HG02870 (cell line): ENCODE measurements at regions not wholly inside any gene's neighbourhood (a gene's known extent, or its start where the extent isn't known, plus 50 kb on each side); places are given as distances from the start of the nearest gene placed in this dataset.
A peak's percentile ranks its signal among the peaks of the same experiment; 100 is the strongest.
"Not testable (repeated sequence)": the region's sequence is repeated elsewhere in the genome, so short reads cannot be mapped to it uniquely, and the experiment has no call there.

Experiments used
- ATAC-seq: cut with Tn5 transposase; IDR thresholded peaks from one replicate; pipeline ENCODE4 v1.9.1; 2021; ENCODE audit warnings: mild to moderate bottlenecking, moderate library complexity; ENCODE audit not compliant: unreplicated experiment

DNA sequence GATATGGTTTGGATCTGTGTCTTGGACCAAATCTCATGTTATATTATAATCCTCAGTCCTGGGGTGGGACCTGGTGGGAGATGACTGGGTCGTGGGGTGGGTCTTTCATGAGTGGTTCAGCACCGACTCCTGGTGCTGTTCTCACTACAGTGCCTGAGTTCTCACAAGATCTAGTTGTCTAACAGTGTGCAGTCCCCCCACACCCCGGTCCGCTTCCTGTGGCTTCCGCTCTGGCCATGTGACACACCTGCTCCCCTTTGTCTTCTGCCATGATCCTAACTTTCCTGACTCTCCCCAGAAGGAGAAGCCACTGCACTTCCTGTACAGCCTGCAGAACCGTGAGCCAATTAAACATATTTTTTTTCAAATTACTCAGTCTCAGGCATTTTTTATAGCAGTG, 1262.2 kb downstream of the TMEM121 start:
- ATAC-seq, result no peak

DNA sequence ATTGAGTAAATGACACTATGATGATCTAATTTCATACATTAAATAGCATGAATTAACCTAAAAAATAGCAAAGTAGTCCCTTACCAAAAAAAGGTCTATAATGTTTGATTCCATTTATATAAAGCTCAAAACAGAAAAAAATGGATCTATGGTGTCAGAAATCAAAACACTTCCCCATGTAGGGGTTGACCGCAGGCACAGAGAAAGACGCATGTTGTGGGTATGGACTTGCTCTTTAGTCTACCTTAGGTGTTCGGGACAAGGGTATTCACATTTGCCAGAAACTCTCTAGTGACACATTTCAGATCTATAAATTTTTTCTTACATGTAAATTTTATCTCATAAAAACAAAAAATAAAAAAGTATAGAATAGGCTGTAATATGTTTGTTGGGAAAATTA, 1262.9 kb downstream of the TMEM121 start:
- ATAC-seq, result no peak

DNA sequence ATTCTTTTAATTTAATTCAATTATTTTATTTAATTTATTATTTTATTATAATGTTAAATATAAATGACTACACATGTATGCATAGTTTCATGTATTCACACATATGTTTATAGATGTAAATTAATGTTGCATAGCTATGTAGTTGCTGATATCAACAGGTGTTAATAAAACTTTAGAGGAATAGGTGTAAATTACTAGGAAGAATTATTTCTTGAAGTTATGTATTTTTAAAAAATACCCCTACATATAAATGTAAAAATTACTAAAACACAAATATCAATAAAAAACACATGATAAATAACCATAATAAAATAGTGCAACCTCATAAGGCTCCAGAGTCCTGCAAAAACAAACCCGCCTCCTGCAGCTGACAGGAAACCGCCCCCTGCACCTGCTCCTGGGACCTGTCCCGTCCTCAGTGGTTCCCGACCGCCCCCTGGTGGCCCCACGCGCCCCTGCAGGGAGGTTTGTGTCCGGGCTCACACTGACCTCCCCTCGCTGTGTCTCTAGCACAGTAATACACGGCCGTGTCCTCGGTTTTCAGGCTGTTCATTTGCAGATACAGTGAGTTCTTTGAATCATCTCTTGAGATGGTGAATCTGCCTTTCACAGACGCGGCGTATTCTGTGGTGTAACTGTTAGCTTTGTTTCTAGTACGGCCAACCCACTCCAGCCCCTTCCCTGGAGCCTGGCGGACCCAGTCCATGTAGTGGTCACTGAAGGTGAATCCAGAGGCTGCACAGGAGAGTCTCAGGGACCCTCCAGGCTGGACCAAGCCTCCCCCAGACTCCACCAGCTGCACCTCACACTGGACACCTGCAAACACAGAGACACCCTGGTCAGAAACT, 1264.0 kb downstream of the TMEM121 start:
- ATAC-seq, result no peak

GRCh38 chr14:106792543-106792942, 1266.2 kb downstream of the TMEM121 start:
- no peak for ATAC-seq

- not testable (repeated sequence) for ATAC-seq
These were observed 1271.8 kb downstream of the TMEM121 start for GRCh38 chr14:106798166-106798565.

DNA sequence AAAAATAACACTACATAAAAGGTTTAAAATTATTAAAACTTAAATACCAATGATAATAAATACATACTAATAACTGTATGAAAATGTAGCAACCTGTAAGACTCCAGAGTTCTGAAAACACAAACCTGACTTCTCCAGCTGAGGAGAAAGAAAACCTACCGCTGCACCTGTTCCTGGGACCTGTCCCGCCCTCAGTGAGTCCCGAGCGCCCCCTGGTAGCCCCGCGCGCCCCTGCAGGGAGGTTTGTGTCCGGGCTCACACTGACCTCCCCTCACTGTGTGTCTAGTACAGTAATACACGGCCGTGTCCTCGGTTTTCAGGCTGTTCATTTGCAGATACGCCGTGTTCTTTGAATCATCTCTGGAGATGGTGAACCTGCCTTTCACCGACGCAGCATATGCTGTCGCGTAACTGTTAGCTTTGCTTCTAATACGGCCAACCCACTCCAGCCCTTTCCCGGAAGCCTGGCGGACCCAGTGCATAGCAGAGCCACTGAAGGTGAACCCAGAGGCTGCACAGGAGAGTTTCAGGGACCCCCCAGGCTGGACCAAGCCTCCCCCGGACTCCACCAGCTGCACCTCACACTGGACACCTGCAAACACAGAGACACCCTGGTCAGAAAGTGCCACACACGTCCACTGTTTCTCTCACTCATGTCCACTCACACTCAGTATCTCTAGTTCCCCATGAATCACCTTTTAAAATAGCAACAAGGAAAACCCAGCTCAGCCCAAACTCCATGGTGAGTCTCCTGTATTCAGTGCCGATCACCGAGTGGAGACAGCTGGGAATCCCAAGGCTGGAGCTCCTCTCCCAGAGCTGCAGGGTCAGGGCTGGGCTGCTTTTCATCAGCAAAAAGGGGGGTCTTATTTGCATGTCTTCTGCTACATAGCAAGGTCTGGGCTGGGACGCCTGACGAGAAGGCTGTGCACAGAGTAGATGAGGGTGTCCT, 1276.3 kb downstream of the TMEM121 start:
- no peak for ATAC-seq

- no peak for ATAC-seq
These were observed 1277.0 kb downstream of the TMEM121 start for GRCh38 chr14:106803379-106803778.

- ATAC-seq, result no peak
These were observed 1281.1 kb downstream of the TMEM121 start for GRCh38 chr14:106807493-106807892.

DNA sequence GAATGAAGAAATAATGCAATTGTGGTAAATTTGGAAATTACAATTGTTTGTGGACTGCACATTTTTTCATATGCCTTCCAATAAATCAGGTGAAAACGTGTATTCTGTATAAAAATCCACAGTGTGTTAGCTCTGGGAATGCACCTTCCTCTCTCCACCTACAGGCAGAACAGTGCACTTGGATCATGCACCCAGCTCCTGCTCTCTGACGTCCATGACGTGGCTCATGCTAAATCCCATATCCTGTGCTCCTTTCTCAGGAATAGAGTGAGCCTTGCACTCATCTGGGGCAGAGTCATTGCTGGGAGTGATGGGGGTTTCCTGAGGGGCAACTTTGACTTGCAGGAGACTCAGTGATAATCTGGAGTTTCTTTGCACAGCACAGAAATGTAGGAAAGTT, 1282.1 kb downstream of the TMEM121 start:
- ATAC-seq, result no peak

DNA sequence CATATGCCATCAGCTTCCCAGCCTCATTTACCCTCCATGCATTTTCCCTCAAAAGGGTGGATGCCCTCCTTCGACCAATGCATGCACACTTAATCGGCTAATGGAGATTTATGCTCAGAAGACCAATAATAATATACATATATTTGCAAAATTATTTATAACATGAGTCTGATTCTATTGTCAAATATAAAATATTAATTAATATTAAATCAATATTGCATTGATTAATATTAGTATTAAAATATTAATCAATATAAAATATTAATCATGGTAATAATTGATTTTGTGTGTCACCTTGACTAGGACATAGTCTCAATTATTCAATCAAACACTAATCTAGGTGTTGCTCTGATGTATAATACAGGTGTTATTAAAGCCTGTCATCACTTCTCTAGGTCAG, 1282.5 kb downstream of the TMEM121 start:
- ATAC-seq, result no peak

DNA sequence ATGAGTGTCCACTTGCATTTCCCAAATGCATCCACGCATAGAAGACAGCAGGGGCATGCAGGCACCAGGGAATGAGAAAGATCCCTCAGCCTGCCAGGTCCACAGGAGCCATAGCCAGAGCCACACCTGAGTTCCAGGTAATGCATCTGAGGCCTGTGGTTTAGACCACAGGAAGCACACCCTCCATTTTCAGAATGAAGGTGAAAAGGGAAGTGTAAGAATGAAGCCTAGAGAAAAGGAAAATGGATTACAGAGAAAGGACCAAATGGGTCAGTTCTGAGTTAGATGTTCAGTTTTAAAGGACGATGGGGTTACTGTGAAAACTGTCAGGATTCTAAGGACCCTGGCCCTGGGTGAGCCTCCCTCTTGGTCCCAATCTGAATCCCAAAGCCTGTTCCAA, 1283.2 kb downstream of the TMEM121 start:
- ATAC-seq, result no peak

DNA sequence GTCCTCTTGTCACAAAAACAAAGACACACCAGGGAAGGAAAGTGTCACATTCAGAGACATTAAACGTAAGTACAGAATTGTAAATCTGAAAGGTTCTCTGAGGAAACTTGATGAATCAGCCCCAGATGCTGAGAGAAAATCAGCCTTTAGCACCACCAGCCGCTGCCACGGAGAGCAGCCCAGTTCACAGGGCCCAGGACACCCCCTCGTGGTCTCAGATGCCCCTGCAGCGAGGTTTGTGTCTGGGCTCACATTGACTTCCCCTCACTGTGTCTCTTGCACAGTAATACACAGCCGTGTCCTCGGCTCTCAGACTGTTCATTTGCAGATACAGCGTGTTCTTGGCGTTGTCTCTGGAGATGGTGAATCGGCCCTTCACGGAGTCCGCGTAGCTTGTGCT, 1283.8 kb downstream of the TMEM121 start:
- not testable (repeated sequence) for ATAC-seq

- ATAC-seq, result no peak
These were observed 1284.8 kb downstream of the TMEM121 start for GRCh38 chr14:106811162-106811561.

GRCh38 chr14:106812788-106813476, 1286.5 kb downstream of the TMEM121 start:
- no peak for ATAC-seq

DNA sequence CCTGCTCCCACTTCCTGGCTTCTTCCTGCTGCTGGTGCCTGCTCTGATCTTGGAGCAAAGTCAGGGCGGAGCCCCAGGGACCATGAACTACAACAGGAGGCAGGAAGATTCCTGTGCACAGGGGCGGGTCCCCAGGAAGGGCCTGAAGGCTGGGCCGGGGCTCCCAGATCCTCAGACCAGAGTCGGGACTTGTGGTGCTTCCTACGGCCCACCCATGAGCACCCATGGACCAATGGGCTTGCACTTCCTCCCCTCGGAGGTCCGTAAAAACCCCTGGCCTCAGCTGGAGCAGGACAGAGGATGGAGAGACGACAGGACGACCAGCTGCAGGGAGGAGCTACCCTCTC, 1287.1 kb downstream of the TMEM121 start:
- ATAC-seq, result no peak

DNA sequence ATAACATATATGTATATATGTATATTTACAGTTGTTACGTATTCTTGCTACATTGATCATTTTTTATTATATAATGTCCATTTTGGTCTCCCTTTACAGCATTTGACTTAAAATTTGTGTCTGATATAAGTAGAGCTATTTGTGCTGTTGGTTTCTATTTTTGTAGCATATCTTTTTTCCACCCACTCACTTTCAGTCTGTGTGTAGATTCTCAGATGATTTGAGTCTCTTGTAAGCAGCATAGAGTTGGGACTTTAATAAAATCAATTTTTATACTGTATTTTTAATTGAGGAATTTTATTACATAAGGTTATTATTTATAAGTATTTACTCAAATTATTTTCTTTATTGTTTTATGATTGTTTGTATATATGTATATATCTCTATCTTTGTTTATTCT, 1293.7 kb downstream of the TMEM121 start:
- no peak for ATAC-seq

GRCh38 chr14:106821119-106821518, 1294.7 kb downstream of the TMEM121 start:
- no peak for ATAC-seq

GRCh38 chr14:106822905-106823304, 1296.5 kb downstream of the TMEM121 start:
- no peak for ATAC-seq

DNA sequence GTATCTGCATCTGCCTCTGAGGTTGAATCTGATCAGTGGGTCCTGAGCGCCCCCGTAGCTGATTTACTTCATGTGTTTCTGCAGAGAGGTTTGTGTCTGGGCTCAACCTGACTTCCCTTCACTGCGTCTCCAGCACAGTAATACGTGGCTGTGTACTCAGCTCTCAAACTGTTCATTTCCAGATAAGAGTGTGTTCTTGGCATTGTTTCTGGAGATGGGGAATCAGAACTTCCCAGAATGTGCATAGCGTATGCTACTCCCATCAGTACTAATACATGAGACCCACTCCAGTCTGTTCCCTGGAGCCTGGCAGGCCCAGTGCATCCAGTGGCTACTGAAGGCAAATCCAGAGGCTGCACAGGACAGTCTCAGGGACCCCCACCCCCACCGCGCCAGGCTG, 1297.2 kb downstream of the TMEM121 start:
- no peak for ATAC-seq

- no peak for ATAC-seq
These were observed 1300.5 kb downstream of the TMEM121 start for GRCh38 chr14:106826833-106827369.

DNA sequence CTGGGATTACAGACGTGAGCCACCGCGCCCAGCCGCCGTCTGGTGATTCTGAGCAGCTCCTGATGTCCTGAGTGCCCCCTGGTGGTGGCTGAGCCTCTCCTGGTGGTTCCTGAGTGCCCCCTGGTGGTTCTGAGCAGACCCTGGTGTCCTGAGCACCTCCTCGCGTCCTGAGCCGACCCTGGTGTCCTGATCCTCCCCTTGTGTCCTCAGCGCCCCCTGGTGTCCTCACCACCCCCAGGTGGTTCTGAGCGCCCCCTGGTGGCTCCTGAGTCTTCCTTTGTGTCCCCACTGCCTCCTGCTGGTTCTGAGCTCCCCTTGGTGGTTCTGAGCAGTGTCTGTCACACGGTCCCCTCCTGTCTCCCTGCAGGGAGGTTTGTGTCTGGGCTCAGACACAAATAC, 1304.9 kb downstream of the TMEM121 start:
- ATAC-seq, result peak; percentile 47
